Prostate gland (tissue), 2 donors: ENCODE measurements at regions not wholly inside any gene's neighbourhood (a gene's known extent, or its start where the extent isn't known, plus 50 kb on each side); places are given as distances from the start of the nearest gene placed in this dataset.

Experiments used
- CTCF ChIP-seq, 4 experiments: fragments of 200-600 bp in 2 of 4; fragments of 450-650 bp in 2 of 4; sonication (generic) in 2 of 4; IDR thresholded peaks; 1 replicate in 3 of 4; 2 replicates in 1 of 4; pipeline ENCODE4 v1.5.1; 2016 to 2019; ENCODE audit warnings: antibody characterized with exemption in 4 of 4, mild to moderate bottlenecking in 2 of 4, moderate library complexity in 2 of 4
- POLR2A ChIP-seq: fragments of 450-650 bp; IDR thresholded peaks from one replicate; pipeline ENCODE4 v1.6.1; 2016; ENCODE audit warnings: antibody characterized with exemption, mild to moderate bottlenecking
- POLR2AphosphoS5 ChIP-seq: sonication (generic); formaldehyde crosslinking; IDR thresholded peaks from one replicate; pipeline ENCODE4 v1.6.1; 2017; ENCODE audit warnings: antibody characterized with exemption

- TF ChIP-seq CTCF (IDR thresholded peaks at IDR 0.05): no peak
- TF ChIP-seq POLR2A: no peak
- TF ChIP-seq POLR2AphosphoS5: no peak
Measured at GRCh38 chr18:34048423-34048822, 176.3 kb downstream of the NOL4 start.
